GM23338 (cell line): ENCODE measurements at regions not wholly inside any gene's neighbourhood (a gene's known extent, or its start where the extent isn't known, plus 50 kb on each side); places are given as distances from the start of the nearest gene placed in this dataset.

Experiments used
- CTCF ChIP-seq, 2 experiments: fragments of 200-600 bp in 1 of 2; sonication (generic) in 1 of 2; conservative IDR thresholded peaks; 2 replicates each; pipeline versions ENCODE4 v1.5.1 to v1.6.1; 2016 to 2017; ENCODE audit warnings: antibody characterized with exemption in 2 of 2, low read depth in 2 of 2, mild to moderate bottlenecking in 2 of 2, moderate library complexity in 1 of 2
- EZH2 ChIP-seq: fragments of 200-600 bp; sonication (generic); IDR thresholded peaks from one replicate; pipeline ENCODE4 v1.8.0; 2017; ENCODE audit warnings: antibody characterized with exemption, mild to moderate bottlenecking, low read depth; ENCODE audit not compliant: unreplicated experiment
- NANOG ChIP-seq: IDR thresholded peaks from 2 replicates; pipeline ENCODE4 v1.6.1; 2016; ENCODE audit warnings: antibody characterized with exemption, borderline replicate concordance
- REST ChIP-seq: IDR thresholded peaks from one replicate; pipeline ENCODE4 v1.6.1; 2018; ENCODE audit warnings: antibody characterized with exemption; ENCODE audit not compliant: unreplicated experiment
- STAT1 ChIP-seq: IDR thresholded peaks from one replicate; pipeline ENCODE4 v1.6.1; 2016; ENCODE audit warnings: antibody characterized with exemption; ENCODE audit not compliant: unreplicated experiment
- ZNF462 ChIP-seq: fragments of 250-450 bp; sonication (Bioruptor Pico); IDR thresholded peaks from 2 replicates; pipeline ENCODE4 v1.5.0; 2020; ENCODE audit warnings: mild to moderate bottlenecking, moderate library complexity

GRCh38 chr4:187770345-187770744 lies 225.2 kb upstream of the ZFP42 start:
- TF ChIP-seq NANOG (no peak), EZH2 (no peak), REST (no peak), CTCF (conservative IDR thresholded peaks at IDR 0.05; ENCODE audit: low read depth in 2 of 2) (no peak), STAT1 (no peak), ZNF462 (CRISPR knock-in tag) (no peak)
